B cell (primary cell): ENCODE measurements at regions not wholly inside any gene's neighbourhood (a gene's known extent, or its start where the extent isn't known, plus 50 kb on each side); places are given as distances from the start of the nearest gene placed in this dataset.

Source experiments
- CTCF ChIP-seq: fragments of 200-600 bp; IDR thresholded peaks from one replicate; pipeline ENCODE4 v1.8.0; 2022; ENCODE audit warnings: antibody characterized with exemption, mild to moderate bottlenecking
- EZH2 ChIP-seq: IDR thresholded peaks from 2 replicates; pipeline ENCODE4 v1.6.1; 2012; ENCODE audit warnings: borderline replicate concordance, low read depth, mild to moderate bottlenecking, moderate library complexity, low read length; ENCODE audit not compliant: insufficient read depth, poor library complexity, severe bottlenecking

GRCh38 chr7:133150760-133151159 lies 68.9 kb upstream of the CHCHD3 start:
- TF ChIP-seq CTCF, result no peak
- no peak for TF ChIP-seq EZH2
